Endothelial cell of umbilical vein (primary cell): ENCODE measurements at regions not wholly inside any gene's neighbourhood (a gene's known extent, or its start where the extent isn't known, plus 50 kb on each side); places are given as distances from the start of the nearest gene placed in this dataset.

Experiments
- BruUV-seq: library from RNA; stranded (reverse); fragments of 400-500 nt; replicated peaks from 2 replicates; lab custom pipeline; 2021; lab: Mats Ljungman, UMichigan
- CTCF ChIA-PET: fragments of 300-600, 350-600 bp; sonication (Branson Sonifier 250); formaldehyde crosslinking; loops from one replicate; lab custom pipeline; 2021; ENCODE audit warnings: antibody characterized with exemption, inconsistent platforms; lab: Charles Lee
- POLR2A ChIA-PET: fragments of 300-600, 350-600 bp; sonication (Branson Sonifier 250); formaldehyde crosslinking; loops from one replicate; lab custom pipeline; 2021; ENCODE audit warnings: antibody characterized with exemption, inconsistent platforms; lab: Charles Lee
- DNase-seq: peaks from one replicate; pipeline ENCODE4 v3.0.0-alpha.2; 2011; ENCODE audit warnings: low read depth, low spot score
- FAIRE-seq: peaks from 2 replicates; lab custom pipeline; 2011; peaks lifted over from hg19 to GRCh38; lab: Jason Lieb, UNC
- H2AFZ ChIP-seq: 2 replicates; pipeline ENCODE4 v1.6.0; 2012; ENCODE audit warnings: low read depth, low read length, control low read depth, inconsistent platforms
- H3K27ac ChIP-seq: 2 replicates; pipeline ENCODE4 v1.5.1; 2011; ENCODE audit warnings: low read depth, mild to moderate bottlenecking, control low read depth, low read length, moderate library complexity; ENCODE audit not compliant: insufficient read depth
- H3K27me3 ChIP-seq, 2 experiments: 2 replicates each; pipeline versions ENCODE4 v1.6.0 to v1.6.1; 2011; ENCODE audit warnings: low read length in 2 of 2, mixed read lengths in 1 of 2; ENCODE audit not compliant: control insufficient read depth in 2 of 2, insufficient read depth in 2 of 2
- H3K36me3 ChIP-seq, 2 experiments: 2 replicates in 1 of 2; 3 replicates in 1 of 2; pipeline ENCODE4 v1.5.1; 2011; ENCODE audit warnings: low read length in 2 of 2, mild to moderate bottlenecking in 1 of 2, moderate library complexity in 1 of 2; ENCODE audit not compliant: control insufficient read depth in 2 of 2, insufficient read depth in 2 of 2; ENCODE audit errors: extremely low read depth in 1 of 2
- H3K4me1 ChIP-seq: 3 replicates; pipeline ENCODE4 v1.5.1; 2011; ENCODE audit warnings: mild to moderate bottlenecking, low read length; ENCODE audit not compliant: control insufficient read depth, insufficient read depth; ENCODE audit errors: extremely low read depth
- H3K4me2 ChIP-seq: 2 replicates; pipeline ENCODE4 v1.6.1; 2011; ENCODE audit warnings: low read length, control low read depth, mixed read lengths; ENCODE audit not compliant: insufficient read depth
- H3K4me3 ChIP-seq, 3 experiments: fragments of 200-600 bp in 1 of 3; sonication (generic), shearing (Covaris generic) in 1 of 3; replicated peaks in 1 of 3; 2 replicates each; pipeline ENCODE4 v1.5.1; 2011 to 2016; ENCODE audit warnings: control low read depth in 3 of 3, low read length in 3 of 3, mild to moderate bottlenecking in 2 of 3, inconsistent platforms in 1 of 3, low read depth in 1 of 3, moderate library complexity in 1 of 3; ENCODE audit not compliant: insufficient read depth in 1 of 3
- H3K79me2 ChIP-seq: 2 replicates; pipeline ENCODE4 v1.6.0; 2012; ENCODE audit warnings: low read length, inconsistent platforms; ENCODE audit not compliant: control insufficient read depth, insufficient read depth
- H3K9ac ChIP-seq: replicated peaks from 2 replicates; pipeline ENCODE3; 2011; ENCODE audit warnings: low read length, control low read depth; ENCODE audit not compliant: insufficient read depth; ENCODE audit errors: extremely low read depth
- H3K9me1 ChIP-seq: replicated peaks from 3 replicates; pipeline ENCODE4 v1.6.0; 2011; ENCODE audit warnings: mild to moderate bottlenecking, low read length; ENCODE audit not compliant: control insufficient read depth, insufficient read depth; ENCODE audit errors: extremely low read depth
- H3K9me3 ChIP-seq: replicated peaks from 2 replicates; pipeline ENCODE4 v1.5.1; 2012; ENCODE audit warnings: low read length, inconsistent platforms; ENCODE audit not compliant: control insufficient read depth, insufficient read depth
- H4K20me1 ChIP-seq: replicated peaks from 2 replicates; pipeline ENCODE3; 2011; ENCODE audit warnings: mild to moderate bottlenecking, low read length; ENCODE audit not compliant: control insufficient read depth, insufficient read depth; ENCODE audit errors: extremely low read depth
- CTCF ChIP-seq, 2 donors: IDR thresholded peaks; 1 replicate in 1 of 2; 2 replicates in 1 of 2; pipeline ENCODE4 v1.5.1; 2011; ENCODE audit warnings: low read length in 2 of 2, mild to moderate bottlenecking in 2 of 2, moderate library complexity in 2 of 2, control low read depth in 1 of 2, inconsistent platforms in 1 of 2, low read depth in 1 of 2; ENCODE audit not compliant: insufficient read depth in 1 of 2; ENCODE audit errors: extremely low read depth in 1 of 2
- EZH2 ChIP-seq: IDR thresholded peaks from 2 replicates; pipeline ENCODE4 v1.6.1; 2012; ENCODE audit warnings: borderline replicate concordance, low read depth, mild to moderate bottlenecking, moderate library complexity, low read length, inconsistent platforms; ENCODE audit not compliant: severe bottlenecking
- FOS ChIP-seq: IDR thresholded peaks from 2 replicates; pipeline ENCODE4 v1.6.1; 2011; ENCODE audit warnings: mild to moderate bottlenecking, low read length, moderate library complexity, borderline replicate concordance; ENCODE audit not compliant: insufficient read depth
- GATA2 ChIP-seq: IDR thresholded peaks from 2 replicates; pipeline ENCODE4 v1.7.0; 2011; ENCODE audit warnings: low read depth, mild to moderate bottlenecking, moderate library complexity, mixed read lengths, low read length; ENCODE audit not compliant: insufficient read length, insufficient read depth
- JUN ChIP-seq: IDR thresholded peaks from 2 replicates; pipeline ENCODE4 v1.6.1; 2011; ENCODE audit warnings: borderline replicate concordance, low read depth; ENCODE audit not compliant: insufficient read length, insufficient read depth
- MAX ChIP-seq: IDR thresholded peaks from 2 replicates; pipeline ENCODE4 v1.6.1; 2011; ENCODE audit not compliant: insufficient read depth, insufficient read length
- MYC ChIP-seq: IDR thresholded peaks from one replicate; pipeline ENCODE4 v1.6.1; 2011; ENCODE audit warnings: mild to moderate bottlenecking, low read depth, low read length
- POLR2A ChIP-seq: IDR thresholded peaks from 2 replicates; pipeline ENCODE4 v1.6.1; 2012; ENCODE audit warnings: low read depth, mild to moderate bottlenecking, control low read depth, low read length
- POLR2AphosphoS5 ChIP-seq: IDR thresholded peaks from 2 replicates; pipeline ENCODE4 v1.6.1; 2012; ENCODE audit warnings: low read depth, mild to moderate bottlenecking, control low read depth, low read length, moderate library complexity; ENCODE audit not compliant: insufficient read depth
- dilution Hi-C: fragments of 300-500 bp; cut with MboI; formaldehyde crosslinking; loops from one replicate; pipeline ENCODE4 v1.15.0; 2019; ENCODE audit warnings: low sequenced_read_pairs; ENCODE audit not compliant: extremely low pct_ligation_motif_present
- intact Hi-C: fragments of 100-400 bp; cut with micrococcal nuclease; formaldehyde crosslinking; loops from one replicate; pipeline ENCODE4 v1.10.0; 2022

- TF ChIP-seq CTCF (IDR thresholded peaks at IDR 0.05; ENCODE audit: extremely low read depth in 1 of 2, insufficient read depth in 1 of 2, low read depth in 1 of 2, low read length in 2 of 2) (no peak), JUN (no peak), GATA2 (no peak), MYC (no peak), FOS (no peak), POLR2AphosphoS5 (no peak), EZH2 (no peak), POLR2A (no peak), MAX (no peak)
- intact Hi-C loops: no loop called here
- dilution Hi-C loops: no loop called here
- no TSS peak for BruUV-seq
- H3K4me1 ChIP-seq: no peaks in the 10 kb centered on the region
- no peaks in the 10 kb centered on the region for H3K9me1 ChIP-seq
- H3K79me2 ChIP-seq: no peaks in the 10 kb centered on the region
- no peaks in the 10 kb centered on the region for H3K36me3 ChIP-seq
- H3K9ac ChIP-seq: no peak overlapping the region
- FAIRE-seq: no peak
- no peak overlapping the region for H3K27ac ChIP-seq
- no peaks in the 10 kb centered on the region for H3K9me3 ChIP-seq
- H4K20me1 ChIP-seq: no peaks in the 10 kb centered on the region
- ChIA-PET CTCF (no interaction called here), POLR2A (no interaction called here)
- no peaks in the 10 kb centered on the region for H3K27me3 ChIP-seq
- DNase-seq: no peak
- no peak overlapping the region for H3K4me3 ChIP-seq
- H2AFZ ChIP-seq: no peak overlapping the region
- no peak overlapping the region for H3K4me2 ChIP-seq
These were observed 179.9 kb upstream of the NCKAP5 start for GRCh38 chr2:133748007-133748700.
